Keratinocyte (primary cell): ENCODE measurements at regions not wholly inside any gene's neighbourhood (a gene's known extent, or its start where the extent isn't known, plus 50 kb on each side); places are given as distances from the start of the nearest gene placed in this dataset.

ENCODE experiments used
- DNase-seq: peaks from one replicate; pipeline ENCODE4 v3.0.0-alpha.2; 2011; ENCODE audit warnings: low read depth, missing footprints, low spot score
- FAIRE-seq: peaks from 2 replicates; lab custom pipeline; 2011; peaks lifted over from hg19 to GRCh38; lab: Jason Lieb, UNC
- H2AFZ ChIP-seq: 2 replicates; pipeline ENCODE4 v1.6.0; 2012; ENCODE audit warnings: low read length, control low read depth, inconsistent platforms; ENCODE audit not compliant: control insufficient read depth
- H3K27ac ChIP-seq: 2 replicates; pipeline ENCODE4 v1.5.1; 2011; ENCODE audit warnings: low read length; ENCODE audit not compliant: control insufficient read depth, insufficient read depth
- H3K27me3 ChIP-seq: 3 replicates; pipeline ENCODE4 v1.6.0; 2011; ENCODE audit warnings: low read length; ENCODE audit not compliant: control insufficient read depth, insufficient read depth; ENCODE audit errors: extremely low read depth
- H3K36me3 ChIP-seq, 2 experiments: 2 replicates in 1 of 2; 3 replicates in 1 of 2; pipeline ENCODE4 v1.5.1; 2011; ENCODE audit warnings: low read length in 2 of 2, mild to moderate bottlenecking in 1 of 2; ENCODE audit not compliant: control insufficient read depth in 2 of 2, insufficient read depth in 2 of 2; ENCODE audit errors: extremely low read depth in 1 of 2
- H3K4me1 ChIP-seq: 3 replicates; pipeline ENCODE4 v1.5.1; 2011; ENCODE audit warnings: low read length; ENCODE audit not compliant: control insufficient read depth, insufficient read depth; ENCODE audit errors: extremely low read depth
- H3K4me2 ChIP-seq: 3 replicates; pipeline ENCODE4 v1.6.0; 2011; ENCODE audit warnings: low read depth, low read length; ENCODE audit not compliant: control insufficient read depth, insufficient read depth; ENCODE audit errors: extremely low read depth
- H3K4me3 ChIP-seq, 3 experiments: fragments of 200-600 bp in 1 of 3; sonication (generic) in 1 of 3; 2 replicates in 2 of 3; 3 replicates in 1 of 3; pipeline ENCODE4 v1.5.1; 2011 to 2016; ENCODE audit warnings: low read length in 3 of 3, mild to moderate bottlenecking in 3 of 3, control low read depth in 2 of 3, inconsistent platforms in 1 of 3, low read depth in 1 of 3, mixed read lengths in 1 of 3, mixed run types in 1 of 3, moderate library complexity in 1 of 3; ENCODE audit not compliant: control insufficient read depth in 2 of 3, insufficient read depth in 2 of 3; ENCODE audit errors: extremely low read depth in 1 of 3
- H3K79me2 ChIP-seq: 2 replicates; pipeline ENCODE4 v1.6.0; 2012; ENCODE audit warnings: low read length; ENCODE audit not compliant: control insufficient read depth, insufficient read depth
- H3K9ac ChIP-seq: 3 replicates; pipeline ENCODE4 v1.6.0; 2011; ENCODE audit warnings: low read length; ENCODE audit not compliant: control insufficient read depth, insufficient read depth; ENCODE audit errors: extremely low read depth
- H3K9me1 ChIP-seq: 3 replicates; pipeline ENCODE4 v1.6.0; 2011; ENCODE audit warnings: low read length; ENCODE audit not compliant: control insufficient read depth, insufficient read depth; ENCODE audit errors: extremely low read depth
- H3K9me3 ChIP-seq: 2 replicates; pipeline ENCODE4 v1.5.1; 2012; ENCODE audit warnings: low read depth, low read length; ENCODE audit not compliant: control insufficient read depth
- H4K20me1 ChIP-seq: 3 replicates; pipeline ENCODE4 v1.6.0; 2011; ENCODE audit warnings: low read length; ENCODE audit not compliant: control insufficient read depth, insufficient read depth; ENCODE audit errors: extremely low read depth
- EZH2 ChIP-seq: IDR thresholded peaks from one replicate; pipeline ENCODE4 v1.6.1; 2012; ENCODE audit warnings: inconsistent platforms, mild to moderate bottlenecking, low read length, moderate library complexity
- dilution Hi-C: fragments of 300-500 bp; cut with MboI; formaldehyde crosslinking; loops from one replicate; pipeline ENCODE4 v1.7.0; 2020; ENCODE audit warnings: low sequenced_read_pairs; ENCODE audit not compliant: extremely low pct_ligation_motif_present
- TF ChIP-seq, protein P1 (sequence below), 3 experiments: IDR thresholded peaks in 1 of 3; conservative IDR thresholded peaks in 1 of 3; optimal IDR thresholded peaks in 1 of 3; 2 replicates in 2 of 3; 3 replicates in 1 of 3; pipeline versions ENCODE3 to v1.5.1; 2011; ENCODE audit warnings: low read length in 3 of 3, mild to moderate bottlenecking in 3 of 3, moderate library complexity in 2 of 3, control low read depth in 1 of 3, inconsistent platforms in 1 of 3; ENCODE audit not compliant: insufficient read depth in 2 of 3; ENCODE audit errors: extremely low read depth in 1 of 3

DNA sequence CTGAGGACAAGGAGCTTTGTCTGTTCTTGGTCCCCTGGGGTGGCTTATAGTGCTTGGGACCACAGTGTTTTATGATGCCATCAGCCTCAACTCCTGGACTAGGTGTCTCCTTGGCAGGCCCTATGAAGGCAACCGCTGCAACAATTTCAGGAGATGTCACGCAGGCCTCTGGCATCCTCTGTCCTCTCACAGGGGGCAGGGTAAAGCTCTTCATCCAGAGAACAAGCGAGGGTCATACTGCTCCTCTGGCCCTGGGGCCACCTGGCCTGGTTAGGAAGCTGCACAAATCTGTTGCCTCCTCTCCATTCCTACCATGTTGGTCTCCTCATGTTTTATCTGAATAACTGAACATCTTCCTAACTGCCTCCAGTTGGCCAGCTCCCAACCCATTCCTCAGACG, 148.9 kb upstream of the SPEF2 start:
- H3K36me3 ChIP-seq, result no peaks in the 10 kb centered on the region
- no peaks in the 10 kb centered on the region for H3K9me1 ChIP-seq
- H4K20me1 ChIP-seq, result no peaks in the 10 kb centered on the region
- no peak overlapping the region for H3K4me2 ChIP-seq
- no peak overlapping the region for H3K4me3 ChIP-seq
- no peak for FAIRE-seq
- H3K27ac ChIP-seq, result no peak overlapping the region
- no peaks in the 10 kb centered on the region for H3K27me3 ChIP-seq
- no peak for TF ChIP-seq EZH2
- TF ChIP-seq, protein P1, sequence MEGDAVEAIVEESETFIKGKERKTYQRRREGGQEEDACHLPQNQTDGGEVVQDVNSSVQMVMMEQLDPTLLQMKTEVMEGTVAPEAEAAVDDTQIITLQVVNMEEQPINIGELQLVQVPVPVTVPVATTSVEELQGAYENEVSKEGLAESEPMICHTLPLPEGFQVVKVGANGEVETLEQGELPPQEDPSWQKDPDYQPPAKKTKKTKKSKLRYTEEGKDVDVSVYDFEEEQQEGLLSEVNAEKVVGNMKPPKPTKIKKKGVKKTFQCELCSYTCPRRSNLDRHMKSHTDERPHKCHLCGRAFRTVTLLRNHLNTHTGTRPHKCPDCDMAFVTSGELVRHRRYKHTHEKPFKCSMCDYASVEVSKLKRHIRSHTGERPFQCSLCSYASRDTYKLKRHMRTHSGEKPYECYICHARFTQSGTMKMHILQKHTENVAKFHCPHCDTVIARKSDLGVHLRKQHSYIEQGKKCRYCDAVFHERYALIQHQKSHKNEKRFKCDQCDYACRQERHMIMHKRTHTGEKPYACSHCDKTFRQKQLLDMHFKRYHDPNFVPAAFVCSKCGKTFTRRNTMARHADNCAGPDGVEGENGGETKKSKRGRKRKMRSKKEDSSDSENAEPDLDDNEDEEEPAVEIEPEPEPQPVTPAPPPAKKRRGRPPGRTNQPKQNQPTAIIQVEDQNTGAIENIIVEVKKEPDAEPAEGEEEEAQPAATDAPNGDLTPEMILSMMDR (optimal IDR thresholded peaks at IDR 0.05 in 1 of 3, IDR thresholded peaks at IDR 0.05 in 1 of 3, conservative IDR thresholded peaks at IDR 0.05 in 1 of 3; ENCODE audit: extremely low read depth in 1 of 3, insufficient read depth in 2 of 3, low read length in 3 of 3), result no peak
- DNase-seq, result no peak
- dilution Hi-C loops, result no loop called here
- H2AFZ ChIP-seq, result no peak overlapping the region
- H3K79me2 ChIP-seq, result no peaks in the 10 kb centered on the region
- no peak overlapping the region for H3K9ac ChIP-seq
- no peaks in the 10 kb centered on the region for H3K4me1 ChIP-seq
- H3K9me3 ChIP-seq, result no peaks in the 10 kb centered on the region

DNA sequence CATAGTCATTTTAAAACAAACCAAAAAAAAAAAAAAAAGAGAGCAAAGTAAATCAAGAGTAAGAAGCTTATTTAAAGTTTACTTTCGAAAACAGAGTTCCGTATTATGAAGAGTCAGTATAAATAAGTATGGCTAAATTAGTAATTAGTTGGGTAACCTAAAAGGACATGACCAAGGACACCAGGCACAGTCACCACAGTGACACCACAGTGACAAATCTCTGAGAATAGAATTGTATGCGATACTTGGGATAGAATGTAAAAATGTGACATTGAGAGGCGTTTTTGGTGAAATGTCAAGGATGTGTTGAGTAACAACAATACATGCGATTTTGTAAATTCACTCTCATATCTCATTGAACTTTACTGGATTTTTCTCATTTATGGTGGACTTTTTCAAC, 150.9 kb upstream of the SPEF2 start:
- Histone ChIP-seq H3K9me1 (no peaks in the 10 kb centered on the region), H3K4me2 (no peak overlapping the region), H3K4me3 (no peak overlapping the region), H3K9ac (no peak overlapping the region), H3K36me3 (no peaks in the 10 kb centered on the region), H2AFZ (no peak overlapping the region), H3K79me2 (no peaks in the 10 kb centered on the region), H3K27me3 (no peaks in the 10 kb centered on the region), H3K9me3 (no peaks in the 10 kb centered on the region), H3K27ac (no peak overlapping the region), H4K20me1 (no peaks in the 10 kb centered on the region), H3K4me1 (no peaks in the 10 kb centered on the region)
- no peak for FAIRE-seq
- no peak for TF ChIP-seq EZH2
- TF ChIP-seq, protein P1 (optimal IDR thresholded peaks at IDR 0.05 in 1 of 3, IDR thresholded peaks at IDR 0.05 in 1 of 3, conservative IDR thresholded peaks at IDR 0.05 in 1 of 3; ENCODE audit: extremely low read depth in 1 of 3, insufficient read depth in 2 of 3, low read length in 3 of 3), result no peak
- dilution Hi-C loops, result no loop called here
- no peak for DNase-seq
